Panc1 (cell line): ENCODE measurements at regions not wholly inside any gene's neighbourhood (a gene's known extent, or its start where the extent isn't known, plus 50 kb on each side); places are given as distances from the start of the nearest gene placed in this dataset.

Experiments used
- ATAC-seq: fragments of 200-7000 bp; cut with Tn5 transposase; 2 replicates; pipeline ENCODE4 v1.9.1; 2020; ENCODE audit warnings: mild to moderate bottlenecking, moderate library complexity
- BruUV-seq: library from RNA; stranded (reverse); fragments of 400-500 nt; replicated peaks from 2 replicates; lab custom pipeline; 2021; lab: Mats Ljungman, UMichigan
- CTCF ChIA-PET: fragments of 300-600 bp; sonication (Branson Sonifier 250); formaldehyde crosslinking; loops from one replicate; lab custom pipeline; 2022; ENCODE audit warnings: antibody characterized with exemption; lab: Charles Lee
- POLR2A ChIA-PET: fragments of 300-600 bp; sonication (Branson Sonifier 250); formaldehyde crosslinking; loops from one replicate; lab custom pipeline; 2022; ENCODE audit warnings: antibody characterized with exemption; lab: Charles Lee
- DNase-seq: peaks from one replicate; pipeline ENCODE4 v3.0.0-alpha.2; 2010; ENCODE audit warnings: low read depth, low spot score
- H3K27ac ChIP-seq: 2 replicates; pipeline ENCODE4 v1.5.1; 2011; ENCODE audit warnings: mild to moderate bottlenecking, low read length, inconsistent platforms
- H3K27me3 ChIP-seq: fragments of 200-500 bp; sonication (Bioruptor generic); 2 replicates; pipeline ENCODE4 v1.6.0; 2014; ENCODE audit warnings: low read length, inconsistent platforms; ENCODE audit not compliant: control insufficient read depth, insufficient read depth
- H3K36me3 ChIP-seq: fragments of 200-500 bp; sonication (Bioruptor generic); 2 replicates; pipeline ENCODE4 v1.5.1; 2014; ENCODE audit warnings: inconsistent platforms, mild to moderate bottlenecking, low read length, moderate library complexity; ENCODE audit not compliant: control insufficient read depth, insufficient read depth
- H3K4me1 ChIP-seq: 2 replicates; pipeline ENCODE4 v1.5.1; 2011; ENCODE audit warnings: inconsistent platforms, mild to moderate bottlenecking, low read length, moderate library complexity; ENCODE audit not compliant: control insufficient read depth, insufficient read depth
- H3K4me3 ChIP-seq, 2 experiments: 2 replicates each; pipeline ENCODE4 v1.5.1; 2011 to 2012; ENCODE audit warnings: low read depth in 2 of 2, low read length in 2 of 2, mild to moderate bottlenecking in 2 of 2, inconsistent platforms in 1 of 2, moderate library complexity in 1 of 2
- H3K9me3 ChIP-seq: fragments of 200-500 bp; sonication (Bioruptor generic); 2 replicates; pipeline ENCODE4 v1.5.1; 2014; ENCODE audit warnings: low read depth, mild to moderate bottlenecking, inconsistent platforms, low read length, moderate library complexity; ENCODE audit not compliant: control insufficient read depth, insufficient read depth
- POLR2AphosphoS5 ChIP-seq: IDR thresholded peaks from 2 replicates; pipeline ENCODE4 v1.6.1; 2012; ENCODE audit warnings: mild to moderate bottlenecking, low read depth, low read length, moderate library complexity
- SIN3A ChIP-seq: IDR thresholded peaks from 2 replicates; pipeline ENCODE4 v1.6.1; 2012; ENCODE audit warnings: low read depth, mild to moderate bottlenecking, low read length, moderate library complexity, borderline replicate concordance; ENCODE audit not compliant: insufficient read depth
- TCF7L2 ChIP-seq: IDR thresholded peaks from 2 replicates; pipeline ENCODE4 v1.6.1; 2011; ENCODE audit warnings: mild to moderate bottlenecking, low read depth, low read length, inconsistent platforms
- in situ Hi-C: cut with HindIII; loops from 2 replicates; pipeline ENCODE4 v1.10.0; 2016; ENCODE audit warnings: low sequenced_read_pairs, low pct_unique_long_range_greater_than_20kb
- intact Hi-C: fragments of 100-400 bp; cut with micrococcal nuclease; formaldehyde crosslinking; loops from one replicate; pipeline ENCODE4 v1.10.0; 2022; ENCODE audit not compliant: unreplicated experiment
- TF ChIP-seq, protein P1 (sequence below), 2 experiments: IDR thresholded peaks; 2 replicates each; pipeline ENCODE4 v1.6.1; 2011 to 2012; ENCODE audit warnings: low read depth in 2 of 2, control low read depth in 1 of 2, low read length in 1 of 2, mild to moderate bottlenecking in 1 of 2, moderate library complexity in 1 of 2; ENCODE audit not compliant: insufficient read depth in 1 of 2
- TF ChIP-seq, protein P2 (sequence below): fragments of 450-650 bp; IDR thresholded peaks from 2 replicates; pipeline ENCODE4 v1.5.1; 2017; ENCODE audit warnings: mild to moderate bottlenecking

- BruUV-seq: no TSS peak
- Histone ChIP-seq H3K27me3 (no peaks in the 10 kb centered on the region), H3K36me3 (no peaks in the 10 kb centered on the region), H3K4me3 (no peak overlapping the region), H3K4me1 (peaks cover 12% of the 10 kb centered on the region), H3K27ac (peak overlapping the region; percentile 14; the same call in 1 of the 2 replicates), H3K9me3 (peaks cover 23% of the 10 kb centered on the region; the same call in 1 of the 2 replicates)
- in situ Hi-C loops: no loop called here
- intact Hi-C loops: no loop called here
- TF ChIP-seq, protein P1, sequence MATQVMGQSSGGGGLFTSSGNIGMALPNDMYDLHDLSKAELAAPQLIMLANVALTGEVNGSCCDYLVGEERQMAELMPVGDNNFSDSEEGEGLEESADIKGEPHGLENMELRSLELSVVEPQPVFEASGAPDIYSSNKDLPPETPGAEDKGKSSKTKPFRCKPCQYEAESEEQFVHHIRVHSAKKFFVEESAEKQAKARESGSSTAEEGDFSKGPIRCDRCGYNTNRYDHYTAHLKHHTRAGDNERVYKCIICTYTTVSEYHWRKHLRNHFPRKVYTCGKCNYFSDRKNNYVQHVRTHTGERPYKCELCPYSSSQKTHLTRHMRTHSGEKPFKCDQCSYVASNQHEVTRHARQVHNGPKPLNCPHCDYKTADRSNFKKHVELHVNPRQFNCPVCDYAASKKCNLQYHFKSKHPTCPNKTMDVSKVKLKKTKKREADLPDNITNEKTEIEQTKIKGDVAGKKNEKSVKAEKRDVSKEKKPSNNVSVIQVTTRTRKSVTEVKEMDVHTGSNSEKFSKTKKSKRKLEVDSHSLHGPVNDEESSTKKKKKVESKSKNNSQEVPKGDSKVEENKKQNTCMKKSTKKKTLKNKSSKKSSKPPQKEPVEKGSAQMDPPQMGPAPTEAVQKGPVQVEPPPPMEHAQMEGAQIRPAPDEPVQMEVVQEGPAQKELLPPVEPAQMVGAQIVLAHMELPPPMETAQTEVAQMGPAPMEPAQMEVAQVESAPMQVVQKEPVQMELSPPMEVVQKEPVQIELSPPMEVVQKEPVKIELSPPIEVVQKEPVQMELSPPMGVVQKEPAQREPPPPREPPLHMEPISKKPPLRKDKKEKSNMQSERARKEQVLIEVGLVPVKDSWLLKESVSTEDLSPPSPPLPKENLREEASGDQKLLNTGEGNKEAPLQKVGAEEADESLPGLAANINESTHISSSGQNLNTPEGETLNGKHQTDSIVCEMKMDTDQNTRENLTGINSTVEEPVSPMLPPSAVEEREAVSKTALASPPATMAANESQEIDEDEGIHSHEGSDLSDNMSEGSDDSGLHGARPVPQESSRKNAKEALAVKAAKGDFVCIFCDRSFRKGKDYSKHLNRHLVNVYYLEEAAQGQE (IDR thresholded peaks at IDR 0.05; ENCODE audit: insufficient read depth in 1 of 2, low read depth in 2 of 2, low read length in 1 of 2): no peak
- TF ChIP-seq SIN3A (no peak), POLR2AphosphoS5 (no peak), TCF7L2 (no peak)
- TF ChIP-seq, protein P2, sequence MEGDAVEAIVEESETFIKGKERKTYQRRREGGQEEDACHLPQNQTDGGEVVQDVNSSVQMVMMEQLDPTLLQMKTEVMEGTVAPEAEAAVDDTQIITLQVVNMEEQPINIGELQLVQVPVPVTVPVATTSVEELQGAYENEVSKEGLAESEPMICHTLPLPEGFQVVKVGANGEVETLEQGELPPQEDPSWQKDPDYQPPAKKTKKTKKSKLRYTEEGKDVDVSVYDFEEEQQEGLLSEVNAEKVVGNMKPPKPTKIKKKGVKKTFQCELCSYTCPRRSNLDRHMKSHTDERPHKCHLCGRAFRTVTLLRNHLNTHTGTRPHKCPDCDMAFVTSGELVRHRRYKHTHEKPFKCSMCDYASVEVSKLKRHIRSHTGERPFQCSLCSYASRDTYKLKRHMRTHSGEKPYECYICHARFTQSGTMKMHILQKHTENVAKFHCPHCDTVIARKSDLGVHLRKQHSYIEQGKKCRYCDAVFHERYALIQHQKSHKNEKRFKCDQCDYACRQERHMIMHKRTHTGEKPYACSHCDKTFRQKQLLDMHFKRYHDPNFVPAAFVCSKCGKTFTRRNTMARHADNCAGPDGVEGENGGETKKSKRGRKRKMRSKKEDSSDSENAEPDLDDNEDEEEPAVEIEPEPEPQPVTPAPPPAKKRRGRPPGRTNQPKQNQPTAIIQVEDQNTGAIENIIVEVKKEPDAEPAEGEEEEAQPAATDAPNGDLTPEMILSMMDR: no peak
- no peak for DNase-seq
- ATAC-seq: no peak
- POLR2A ChIA-PET: no interaction called here
- CTCF ChIA-PET: no interaction called here
Measured at GRCh38 chr12:75748136-75748535, 236.7 kb upstream of the KRR1 start.

- in situ Hi-C loops (no loop called here), intact Hi-C loops (no loop called here)
- Histone ChIP-seq H3K36me3 (no peaks in the 10 kb centered on the region), H3K9me3 (peaks cover 27% of the 10 kb centered on the region; the same call in 1 of the 2 replicates), H3K27ac (peak overlapping the region; percentile 14; the same call in 1 of the 2 replicates), H3K27me3 (no peaks in the 10 kb centered on the region), H3K4me3 (no peak overlapping the region), H3K4me1 (peaks cover 12% of the 10 kb centered on the region)
- ChIA-PET POLR2A (no interaction called here), CTCF (no interaction called here)
- DNase-seq (no peak), ATAC-seq (no peak)
- TF ChIP-seq TCF7L2 (no peak), SIN3A (no peak), POLR2AphosphoS5 (no peak)
- TF ChIP-seq, protein P1 (IDR thresholded peaks at IDR 0.05; ENCODE audit: insufficient read depth in 1 of 2, low read depth in 2 of 2, low read length in 1 of 2): no peak
- TF ChIP-seq, protein P2: no peak
- BruUV-seq: no TSS peak
Measured at GRCh38 chr12:75747572-75748021, 236.2 kb upstream of the KRR1 start.
